COR-L47 (cell line): ENCODE measurements at regions not wholly inside any gene's neighbourhood (a gene's known extent, or its start where the extent isn't known, plus 50 kb on each side); places are given as distances from the start of the nearest gene placed in this dataset.
"Not testable (repeated sequence)": the region's sequence is repeated elsewhere in the genome, so short reads cannot be mapped to it uniquely, and the experiment has no call there.

Source experiments
- DNase-seq: peaks from one replicate; lab custom pipeline; 2025; lab: John Stamatoyannopoulos, UW

GRCh38 chr6:27826612-27826985 lies 85.6 kb downstream of the OR2B2 start:
- not testable (repeated sequence) for DNase-seq

GRCh38 chr6:27825848-27826611 lies 86.2 kb downstream of the OR2B2 start:
- DNase-seq: not testable (repeated sequence)

GRCh38 chr6:27825025-27825793 lies 87.0 kb downstream of the OR2B2 start:
- DNase-seq: no peak

GRCh38 chr6:27824211-27825024 lies 87.8 kb downstream of the OR2B2 start:
- peak; percentile 25 for DNase-seq

GRCh38 chr6:27823714-27824210 lies 88.4 kb downstream of the OR2B2 start:
- peak; percentile 56 for DNase-seq

- DNase-seq: no peak
These were observed 95.3 kb downstream of the OR2B2 start for GRCh38 chr6:27816906-27817305.

GRCh38 chr6:27814665-27815424 lies 97.4 kb downstream of the OR2B2 start:
- DNase-seq: no peak

- not testable (repeated sequence) for DNase-seq
These were observed 97.9 kb downstream of the OR2B2 start for GRCh38 chr6:27814415-27814664.

- DNase-seq: no peak
These were observed 99.2 kb downstream of the OR2B2 start for GRCh38 chr6:27812805-27813492.

- DNase-seq: no peak
These were observed 100.0 kb downstream of the OR2B2 start for GRCh38 chr6:27812078-27812804.

GRCh38 chr6:27811451-27811772 lies 100.8 kb downstream of the OR2B2 start:
- no peak for DNase-seq

- no peak for DNase-seq
These were observed 101.3 kb downstream of the OR2B2 start for GRCh38 chr6:27810768-27811450.

GRCh38 chr6:27809939-27810767 lies 102.0 kb downstream of the OR2B2 start:
- peak; percentile 94 for DNase-seq

- no peak for DNase-seq
These were observed 102.9 kb downstream of the OR2B2 start for GRCh38 chr6:27809067-27809938.

- DNase-seq: not testable (repeated sequence)
These were observed 103.7 kb downstream of the OR2B2 start for GRCh38 chr6:27808242-27809066.

- DNase-seq: peak; percentile 92
These were observed 104.6 kb downstream of the OR2B2 start for GRCh38 chr6:27807441-27808241.
